ENCODE measurements at regions not wholly inside any gene's neighbourhood (a gene's known extent, or its start where the extent isn't known, plus 50 kb on each side); places are given as distances from the start of the nearest gene placed in this dataset.
"Not testable (repeated sequence)": the region's sequence is repeated elsewhere in the genome, so short reads cannot be mapped to it uniquely, and the experiment has no call there.

DNA sequence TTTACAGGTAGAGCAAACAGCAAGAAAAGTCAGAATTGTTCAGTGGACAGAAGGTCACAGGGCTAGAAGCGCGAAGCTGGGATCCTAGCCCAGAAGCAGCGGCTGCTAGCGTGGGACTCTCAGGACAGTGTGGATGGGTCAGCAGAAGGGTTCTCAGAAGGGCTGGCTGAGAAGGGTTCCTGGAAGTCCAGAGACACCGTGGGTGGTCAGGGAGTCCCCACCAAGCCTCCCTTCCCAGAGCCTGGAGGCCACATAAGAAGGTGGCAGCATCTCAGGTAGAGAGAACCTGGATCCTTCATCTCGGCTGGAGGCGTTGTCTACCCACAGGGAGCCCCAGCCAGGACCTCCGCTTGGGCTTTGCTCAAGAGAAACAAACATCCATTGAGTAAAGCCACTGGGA, 696.3 kb downstream of the PTPRU start:
- no peak for TF ChIP-seq CTCF (IDR thresholded peaks at IDR 0.05; ENCODE audit: insufficient read depth, missing control alignments)
- no peak for DNase-seq (ENCODE audit: insufficient read length, low spot score)
- FAIRE-seq, result no peak

DNA sequence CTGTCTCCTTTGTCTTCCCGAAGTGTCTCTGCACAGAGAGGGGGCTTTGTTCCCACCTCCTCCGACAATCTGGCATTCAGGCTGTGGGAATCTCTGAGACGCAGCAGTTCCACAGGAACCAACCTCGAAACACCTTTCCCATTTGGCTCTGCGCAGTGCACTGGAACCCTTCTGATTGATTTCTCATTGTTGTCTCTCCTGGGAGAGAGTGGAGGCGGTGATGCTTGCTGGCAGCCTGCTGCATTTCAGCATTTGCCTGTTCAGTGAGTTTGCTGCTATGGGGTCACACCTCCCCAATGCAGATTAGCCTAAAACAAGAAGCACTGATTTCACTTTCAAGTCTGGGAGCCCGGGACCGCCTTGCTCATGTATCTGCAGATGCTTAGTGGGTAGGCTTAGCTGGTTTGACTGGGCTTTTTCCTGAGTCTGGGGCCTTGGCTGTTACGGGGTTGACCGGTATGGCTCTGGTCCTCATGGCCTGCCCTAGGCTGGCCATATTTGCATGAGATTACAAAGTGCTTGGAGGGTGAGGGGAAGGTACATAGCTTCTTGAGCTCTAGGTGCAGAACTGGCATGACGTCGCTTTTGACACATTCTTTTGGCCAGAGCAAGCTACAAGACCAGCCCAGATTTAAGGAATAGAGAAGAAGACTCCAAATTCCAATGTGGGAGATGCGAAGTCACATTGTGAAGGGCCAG, 695.3 kb downstream of the PTPRU start:
- no peak for TF ChIP-seq CTCF (IDR thresholded peaks at IDR 0.05; ENCODE audit: insufficient read depth, missing control alignments)
- DNase-seq (ENCODE audit: insufficient read length, low spot score) (no peak), FAIRE-seq (no peak)

DNA sequence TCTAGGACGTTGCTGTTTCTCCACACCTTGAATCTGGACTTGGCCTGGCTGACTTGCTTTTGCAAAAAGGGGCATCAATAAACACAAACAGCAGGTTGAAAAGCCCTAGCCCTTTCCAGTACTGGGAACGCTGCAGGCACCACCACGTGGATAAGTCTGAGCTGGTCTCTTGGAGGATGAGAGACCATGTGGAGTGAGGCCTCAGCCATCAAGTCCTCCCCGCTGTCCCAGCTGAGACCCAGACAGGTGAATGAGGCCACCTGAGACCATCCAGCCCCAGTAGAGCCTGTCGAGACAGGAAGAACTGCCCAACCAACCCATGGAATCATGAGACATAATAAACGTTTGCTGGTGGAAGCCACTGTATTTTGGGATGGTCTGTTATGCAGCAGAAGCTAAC, 688.7 kb downstream of the PTPRU start:
- no peak for TF ChIP-seq CTCF (IDR thresholded peaks at IDR 0.05; ENCODE audit: insufficient read depth, missing control alignments)
- DNase-seq (ENCODE audit: insufficient read length, low spot score) (no peak), FAIRE-seq (no peak)

- TF ChIP-seq CTCF (IDR thresholded peaks at IDR 0.05; ENCODE audit: insufficient read depth, missing control alignments), result no peak
- DNase-seq (ENCODE audit: insufficient read length, low spot score), result no peak
- FAIRE-seq, result no peak
Measured at GRCh38 chr1:29924017-29924431, 687.7 kb downstream of the PTPRU start.

DNA sequence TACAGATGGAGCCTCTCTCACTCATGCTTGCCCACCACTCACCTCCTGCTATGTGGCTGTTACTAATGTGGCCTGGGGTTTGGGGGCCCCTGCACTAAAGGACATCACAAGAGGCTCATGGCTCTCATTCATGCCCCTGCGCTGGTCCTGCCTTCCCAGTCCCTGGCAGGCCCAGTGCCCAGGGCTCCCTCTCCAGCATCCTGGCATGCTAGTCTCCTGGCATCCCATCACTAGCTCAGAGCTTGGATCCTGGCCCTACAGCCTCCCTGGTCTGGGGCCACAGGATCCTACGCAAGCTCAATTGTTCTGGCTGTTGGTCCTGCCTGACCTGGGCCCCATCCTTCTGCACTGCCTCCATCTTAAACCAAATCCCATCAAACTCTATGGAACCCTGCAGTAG, 685.4 kb downstream of the PTPRU start:
- TF ChIP-seq CTCF (IDR thresholded peaks at IDR 0.05; ENCODE audit: insufficient read depth, missing control alignments), result no peak

GRCh38 chr1:29920784-29921183, 684.5 kb downstream of the PTPRU start:
- DNase-seq (ENCODE audit: insufficient read length, low spot score) (no peak), FAIRE-seq (no peak)
- no peak for TF ChIP-seq CTCF (IDR thresholded peaks at IDR 0.05; ENCODE audit: insufficient read depth, missing control alignments)

More for the DNA sequence above, 685.4 kb downstream of the PTPRU start:
- FAIRE-seq (no peak), DNase-seq (ENCODE audit: insufficient read length, low spot score) (no peak)

DNA sequence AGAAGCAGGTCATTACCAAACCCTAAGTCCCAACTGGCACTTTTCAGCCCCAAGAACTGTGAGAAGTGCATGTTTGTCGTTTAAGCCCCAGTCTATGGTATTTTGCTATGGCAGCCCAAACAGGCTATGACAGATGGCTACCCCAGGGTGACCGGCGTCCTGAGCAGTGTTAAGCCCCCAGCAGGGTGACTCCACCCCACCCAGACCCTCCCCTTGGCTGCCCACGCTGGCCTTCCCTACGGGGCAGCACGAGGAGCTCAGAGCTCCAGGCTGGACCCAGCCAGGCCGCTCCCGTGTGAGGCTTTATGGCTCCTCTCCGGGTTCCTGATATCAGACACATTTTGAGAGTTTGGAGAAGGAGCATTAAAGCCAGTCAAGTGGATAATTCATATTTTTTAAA, 684.0 kb downstream of the PTPRU start:
- no peak for DNase-seq (ENCODE audit: insufficient read length, low spot score)
- no peak for TF ChIP-seq CTCF (IDR thresholded peaks at IDR 0.05; ENCODE audit: insufficient read depth, missing control alignments)
- FAIRE-seq, result no peak

- not testable (repeated sequence) for DNase-seq (ENCODE audit: insufficient read length, low spot score); FAIRE-seq
Measured at GRCh38 chr1:29919041-29919440, 682.7 kb downstream of the PTPRU start.

Measured in D721Med (cell line).